H7 (cell line): ENCODE measurements at regions not wholly inside any gene's neighbourhood (a gene's known extent, or its start where the extent isn't known, plus 50 kb on each side); places are given as distances from the start of the nearest gene placed in this dataset.

Experiments used
- DNase-seq: peaks from one replicate; pipeline ENCODE4 v3.0.0; 2012
- H3K27me3 ChIP-seq: 2 replicates; pipeline ENCODE4 v1.6.0; 2011; ENCODE audit warnings: mild to moderate bottlenecking, low read length; ENCODE audit not compliant: control insufficient read depth, insufficient read depth
- H3K36me3 ChIP-seq: replicated peaks from 2 replicates; pipeline ENCODE4 v1.5.1; 2011; ENCODE audit warnings: low read length; ENCODE audit not compliant: control insufficient read depth, insufficient read depth
- H3K4me3 ChIP-seq: 2 replicates; pipeline ENCODE4 v1.5.1; 2011; ENCODE audit warnings: low read depth, mild to moderate bottlenecking, control low read depth, low read length, moderate library complexity; ENCODE audit not compliant: insufficient read depth

DNA sequence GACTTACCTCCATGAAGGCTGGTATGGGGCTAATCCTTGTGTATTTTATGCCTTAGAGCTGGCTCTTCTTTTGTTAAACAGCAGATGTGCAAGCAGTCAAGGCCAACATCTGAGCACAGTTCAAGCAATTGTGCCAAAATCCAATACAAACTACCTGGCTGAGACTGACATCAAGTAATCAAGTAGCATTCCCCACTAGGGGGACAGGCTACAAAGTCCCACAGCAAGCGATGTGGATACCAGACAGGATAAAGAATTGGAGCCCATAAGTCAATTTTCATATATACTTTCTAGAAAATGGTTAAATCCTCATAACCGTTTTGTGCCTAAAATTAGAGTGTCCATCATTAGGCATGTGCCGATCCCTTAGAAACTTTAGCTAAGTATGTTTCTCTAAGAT lies 675.8 kb downstream of the DIAPH3 start:
- Histone ChIP-seq H3K4me3 (no peak overlapping the region), H3K36me3 (no peaks in the 10 kb centered on the region), H3K27me3 (no peaks in the 10 kb centered on the region)
- peak; percentile 20 for DNase-seq

DNA sequence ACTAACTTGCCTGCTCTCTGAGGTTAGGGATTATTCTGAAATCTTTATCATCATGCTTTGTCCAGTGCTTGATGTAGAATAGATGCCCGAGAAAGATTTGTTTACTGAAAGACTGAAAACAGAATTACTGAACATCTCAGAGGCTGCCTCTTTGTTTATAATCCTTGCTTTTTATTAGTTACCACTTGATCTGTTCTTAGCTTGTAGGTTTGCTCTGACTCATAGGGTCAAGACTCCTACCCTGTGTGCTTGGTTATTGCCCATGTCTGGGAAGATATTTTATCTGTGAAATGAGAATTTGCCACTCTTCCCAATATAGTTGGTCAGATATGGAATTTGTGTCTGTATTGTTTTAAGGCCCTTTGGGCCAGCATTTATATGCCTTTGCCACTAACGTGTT lies 675.3 kb downstream of the DIAPH3 start:
- no peak overlapping the region for H3K4me3 ChIP-seq
- H3K27me3 ChIP-seq, result no peaks in the 10 kb centered on the region
- DNase-seq, result no peak
- no peaks in the 10 kb centered on the region for H3K36me3 ChIP-seq

DNA sequence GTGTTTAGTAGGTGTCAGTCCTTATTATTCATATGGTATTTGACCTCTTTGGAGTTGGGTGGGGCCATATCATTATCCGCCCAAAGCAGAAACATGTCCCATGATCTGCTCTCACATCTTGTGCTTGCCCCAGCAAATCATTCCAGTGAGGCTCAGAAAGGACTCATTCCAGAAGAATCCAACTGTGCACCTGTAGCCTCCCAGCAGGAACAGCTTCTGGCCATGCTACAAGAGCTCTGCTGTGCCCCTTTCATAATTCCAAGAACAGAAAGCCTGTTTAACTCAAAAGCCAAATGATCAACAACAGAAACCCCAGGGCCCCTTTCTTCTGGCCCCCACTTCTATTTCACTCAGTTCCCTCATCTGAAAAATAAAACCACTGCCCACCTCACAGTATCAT lies 673.1 kb downstream of the DIAPH3 start:
- H3K27me3 ChIP-seq, result no peaks in the 10 kb centered on the region
- H3K36me3 ChIP-seq, result no peaks in the 10 kb centered on the region
- no peak for DNase-seq
- H3K4me3 ChIP-seq, result no peak overlapping the region

DNA sequence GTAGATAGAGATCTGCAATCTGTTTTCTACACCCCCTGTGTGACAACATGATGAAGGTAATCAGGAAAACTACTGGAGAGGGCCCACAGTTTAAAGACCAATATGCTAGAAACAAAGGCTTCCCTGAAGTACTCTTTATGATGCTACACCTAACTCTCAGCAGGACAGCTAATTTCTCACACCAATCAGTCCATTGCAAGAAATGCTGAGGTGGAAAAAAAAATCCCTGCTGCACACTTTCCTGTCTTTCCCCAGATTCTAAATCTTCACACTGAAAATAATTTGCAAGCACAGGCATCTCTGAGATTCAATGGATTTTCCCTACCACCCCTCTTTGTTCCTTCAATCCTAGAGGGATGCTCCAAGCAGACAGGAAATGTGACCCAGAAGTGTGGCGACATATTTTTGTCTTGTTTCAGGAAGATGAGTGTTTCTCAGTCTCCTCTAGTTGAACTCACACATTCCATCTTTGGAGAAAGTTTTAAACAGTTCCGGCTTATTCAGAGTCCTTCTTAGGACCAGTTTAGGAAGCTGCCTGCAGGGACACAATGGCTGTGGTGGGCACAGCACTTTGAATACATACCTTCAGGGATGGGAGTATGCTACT lies 671.6 kb downstream of the DIAPH3 start:
- H3K27me3 ChIP-seq, result no peaks in the 10 kb centered on the region
- DNase-seq, result no peak
- no peak overlapping the region for H3K4me3 ChIP-seq
- no peaks in the 10 kb centered on the region for H3K36me3 ChIP-seq

DNA sequence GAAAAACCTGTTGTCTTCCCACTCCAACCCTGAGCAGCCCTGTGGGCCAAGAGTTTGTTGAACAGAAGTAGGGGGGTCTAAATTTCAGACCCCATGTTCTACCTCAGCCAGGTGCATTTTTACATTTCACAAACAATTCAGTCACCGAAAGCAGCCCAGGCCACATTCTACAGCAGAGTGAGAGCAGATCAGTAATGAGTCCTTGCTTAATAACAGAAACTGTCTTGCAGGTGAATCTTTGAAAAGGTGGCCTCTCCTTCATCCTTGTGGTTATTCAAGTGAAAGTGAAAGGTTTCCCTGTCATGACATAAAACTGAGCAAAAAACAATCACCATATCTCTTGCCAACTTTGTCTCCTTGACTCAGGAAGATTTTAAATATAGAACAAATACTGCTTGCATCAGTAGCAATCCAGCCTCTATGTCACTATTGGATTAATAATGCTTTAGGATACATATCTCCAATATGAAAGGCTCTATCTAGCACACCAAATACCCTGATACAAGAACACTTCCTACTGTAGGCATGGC lies 670.2 kb downstream of the DIAPH3 start:
- no peak for DNase-seq
- H3K27me3 ChIP-seq, result no peaks in the 10 kb centered on the region
- H3K4me3 ChIP-seq, result no peak overlapping the region
- H3K36me3 ChIP-seq, result no peaks in the 10 kb centered on the region

DNA sequence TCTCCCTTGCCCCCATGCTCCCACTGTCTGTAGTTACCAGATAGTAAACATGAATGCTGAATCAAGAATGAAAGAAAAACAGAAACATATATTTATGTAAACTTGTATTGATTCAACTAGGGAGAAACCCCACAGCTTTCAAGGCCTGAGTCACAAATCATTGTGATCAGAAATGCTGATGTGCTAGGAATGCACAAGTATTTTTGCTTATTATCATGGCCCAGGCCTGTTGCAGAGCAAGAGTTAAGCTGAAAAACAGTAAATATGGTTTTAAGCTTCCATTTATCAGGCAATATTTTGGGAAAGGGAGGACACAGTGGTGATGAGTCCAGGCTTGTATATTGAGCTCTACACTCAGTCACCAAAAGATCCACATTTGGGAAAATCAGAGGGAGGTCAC lies 669.6 kb downstream of the DIAPH3 start:
- Histone ChIP-seq H3K4me3 (no peak overlapping the region), H3K36me3 (no peaks in the 10 kb centered on the region), H3K27me3 (no peaks in the 10 kb centered on the region)
- DNase-seq, result no peak

DNA sequence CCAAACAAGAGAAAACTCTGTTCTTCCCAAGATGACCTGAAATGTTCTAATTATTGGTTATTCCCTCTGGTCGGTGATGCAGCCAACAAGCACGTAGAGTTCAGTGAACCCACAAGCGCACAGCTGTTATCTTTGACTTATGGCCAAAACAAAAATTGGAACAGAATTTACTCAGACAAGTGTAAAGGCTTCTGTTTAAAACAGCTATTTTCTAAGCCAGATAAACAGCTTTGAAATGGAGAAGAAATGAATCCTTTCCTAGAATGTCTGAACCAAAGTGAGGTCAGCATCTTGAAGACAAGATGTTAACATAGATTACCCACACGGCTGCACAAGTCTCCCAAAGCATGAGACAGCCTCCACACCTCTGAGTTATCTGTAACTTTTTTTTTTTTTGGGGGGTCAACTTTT lies 669.2 kb downstream of the DIAPH3 start:
- Histone ChIP-seq H3K36me3 (no peaks in the 10 kb centered on the region), H3K4me3 (no peak overlapping the region)
- no peak for DNase-seq

DNA sequence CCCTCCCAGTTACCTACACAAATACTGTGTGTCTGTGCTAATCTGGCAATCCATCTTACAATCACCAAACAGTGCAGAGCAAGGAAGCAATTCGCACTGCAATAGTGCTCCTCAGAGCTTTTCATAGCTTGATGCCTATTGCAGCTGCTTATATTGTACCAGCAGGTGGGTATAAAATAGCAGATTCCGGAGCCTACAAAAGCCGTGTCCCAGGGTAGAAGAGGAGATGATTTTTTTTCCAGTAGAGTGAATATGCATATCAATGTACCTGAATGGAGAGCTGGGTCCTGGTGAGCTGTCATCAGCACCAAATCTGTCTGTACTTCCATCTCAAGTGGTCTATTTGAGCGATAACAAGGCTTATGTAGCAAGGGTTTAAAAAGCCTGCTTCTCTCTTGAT lies 668.4 kb downstream of the DIAPH3 start:
- DNase-seq, result no peak
- Histone ChIP-seq H3K27me3 (no peaks in the 10 kb centered on the region), H3K4me3 (no peak overlapping the region), H3K36me3 (no peaks in the 10 kb centered on the region)

More for the DNA sequence above, 669.2 kb downstream of the DIAPH3 start:
- no peaks in the 10 kb centered on the region for H3K27me3 ChIP-seq

DNA sequence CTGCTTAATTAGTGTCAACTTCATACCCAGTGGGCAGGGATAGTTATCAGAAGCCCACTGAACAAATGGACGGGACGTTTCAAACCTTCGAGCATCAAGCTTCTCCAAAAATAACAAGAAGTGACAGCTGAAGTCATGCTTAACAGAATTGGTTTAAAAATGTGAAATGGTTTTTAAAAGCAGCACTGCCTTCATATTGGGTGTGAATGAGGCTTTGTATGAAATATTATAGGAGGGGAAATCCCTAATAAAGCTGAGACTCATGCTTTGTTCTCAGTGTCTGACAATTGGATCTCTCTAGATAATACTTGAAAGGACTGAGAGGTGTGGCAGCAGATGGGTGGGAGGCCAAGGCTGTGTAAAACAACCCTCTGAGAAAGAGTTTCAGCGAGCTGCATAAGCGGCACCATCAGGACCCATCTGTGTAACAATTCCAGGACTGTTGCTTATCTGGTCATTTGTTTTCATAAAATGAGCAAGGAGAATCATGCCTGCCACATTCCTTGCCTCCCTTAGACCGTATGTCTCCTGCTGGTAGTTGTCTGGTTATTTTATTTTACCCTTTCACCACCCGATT lies 667.7 kb downstream of the DIAPH3 start:
- no peaks in the 10 kb centered on the region for H3K27me3 ChIP-seq
- DNase-seq, result no peak
- H3K36me3 ChIP-seq, result no peaks in the 10 kb centered on the region

DNA sequence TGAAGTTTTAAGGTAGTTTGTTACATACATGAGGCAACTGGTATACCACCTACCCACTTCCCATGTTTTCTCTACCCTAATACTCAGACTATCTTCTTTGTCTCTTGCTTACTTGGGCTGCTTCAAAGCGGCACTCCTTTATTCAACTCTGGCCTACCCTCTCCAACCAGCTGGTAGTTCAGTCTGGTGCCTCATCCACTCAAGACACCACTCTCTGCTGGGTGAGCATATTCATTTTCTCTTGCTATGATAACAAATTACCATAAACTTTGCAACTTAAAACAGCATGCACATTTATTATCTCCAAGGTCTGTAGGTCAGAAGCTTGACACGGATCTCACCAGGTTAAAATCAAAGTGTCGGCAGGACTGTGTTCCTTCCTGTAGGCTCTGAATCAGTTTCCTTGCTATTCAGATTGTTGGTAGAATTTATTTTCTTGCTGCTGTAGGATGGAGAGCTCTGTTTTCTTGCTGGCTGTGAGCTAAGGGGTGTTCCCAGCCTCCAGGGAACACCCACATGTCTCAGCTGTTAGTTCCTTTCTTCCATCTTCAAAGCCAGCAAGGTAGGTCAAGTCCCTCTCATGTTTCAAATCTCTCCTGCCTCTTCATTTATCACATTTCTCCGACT lies 666.0 kb downstream of the DIAPH3 start:
- no peak overlapping the region for H3K4me3 ChIP-seq
- H3K27me3 ChIP-seq, result no peaks in the 10 kb centered on the region
- DNase-seq, result no peak
- H3K36me3 ChIP-seq, result no peaks in the 10 kb centered on the region

More for the DNA sequence above, 667.7 kb downstream of the DIAPH3 start:
- H3K4me3 ChIP-seq, result no peak overlapping the region

DNA sequence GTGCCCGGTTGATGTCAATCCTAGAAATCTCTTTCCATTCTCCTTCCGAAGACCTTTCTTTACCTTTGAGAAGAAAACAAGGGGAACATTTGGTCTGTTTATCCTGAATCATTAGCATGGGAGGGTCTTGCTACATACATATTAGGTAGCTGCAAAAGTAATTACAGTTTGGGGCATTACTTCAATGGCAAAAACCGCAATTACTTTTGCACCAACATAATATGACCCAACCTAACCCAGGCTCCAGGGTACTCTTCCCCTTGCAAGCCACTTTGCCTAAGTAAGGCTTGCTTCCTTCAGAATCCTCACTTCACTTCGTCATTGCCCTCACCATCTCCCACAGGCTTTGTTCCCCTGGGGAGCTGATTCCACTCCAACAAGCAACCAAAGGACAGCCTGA lies 662.7 kb downstream of the DIAPH3 start:
- Histone ChIP-seq H3K4me3 (no peak overlapping the region), H3K27me3 (no peaks in the 10 kb centered on the region), H3K36me3 (no peaks in the 10 kb centered on the region)
- DNase-seq, result no peak

DNA sequence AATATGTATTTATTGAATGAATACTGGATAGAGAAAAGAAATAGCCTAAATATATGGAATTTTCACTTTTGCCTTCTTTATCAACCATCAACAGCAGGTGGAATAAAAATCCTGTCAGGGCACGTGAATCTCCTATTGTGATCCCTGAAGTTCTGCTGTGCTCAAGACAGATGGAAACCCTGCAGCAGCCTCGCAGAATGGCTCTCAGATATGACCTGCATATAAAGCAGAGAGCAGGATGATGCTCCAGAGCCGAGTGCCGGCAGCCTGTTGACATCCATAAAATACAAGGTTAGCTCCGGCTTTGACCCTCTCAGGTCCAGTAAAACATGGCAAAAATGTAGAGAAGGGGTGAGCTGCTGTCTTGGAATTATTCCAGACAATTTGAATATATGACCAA lies 659.3 kb downstream of the DIAPH3 start:
- no peaks in the 10 kb centered on the region for H3K27me3 ChIP-seq
- no peak overlapping the region for H3K4me3 ChIP-seq
- no peaks in the 10 kb centered on the region for H3K36me3 ChIP-seq
- DNase-seq, result no peak

DNA sequence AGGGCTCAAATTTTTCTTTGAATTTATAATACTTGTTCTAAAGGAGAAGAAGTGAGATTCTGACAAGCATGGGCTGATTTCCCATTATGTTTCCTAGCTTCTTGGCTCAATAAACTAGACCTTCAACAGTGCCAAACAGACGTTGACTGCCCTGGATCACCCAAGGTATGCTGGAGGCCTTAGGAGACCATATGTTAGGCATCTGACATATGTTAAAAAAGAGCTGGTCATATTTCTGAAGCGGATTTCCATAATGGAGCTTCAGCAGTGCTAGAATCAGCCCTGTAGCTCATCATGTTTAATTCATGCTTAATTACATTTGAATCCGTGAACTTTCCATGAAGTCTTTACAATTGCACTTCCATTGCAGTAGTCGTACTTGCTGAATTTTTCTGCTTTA lies 653.3 kb downstream of the DIAPH3 start:
- no peaks in the 10 kb centered on the region for H3K27me3 ChIP-seq
- H3K4me3 ChIP-seq, result no peak overlapping the region
- no peaks in the 10 kb centered on the region for H3K36me3 ChIP-seq
- no peak for DNase-seq

DNA sequence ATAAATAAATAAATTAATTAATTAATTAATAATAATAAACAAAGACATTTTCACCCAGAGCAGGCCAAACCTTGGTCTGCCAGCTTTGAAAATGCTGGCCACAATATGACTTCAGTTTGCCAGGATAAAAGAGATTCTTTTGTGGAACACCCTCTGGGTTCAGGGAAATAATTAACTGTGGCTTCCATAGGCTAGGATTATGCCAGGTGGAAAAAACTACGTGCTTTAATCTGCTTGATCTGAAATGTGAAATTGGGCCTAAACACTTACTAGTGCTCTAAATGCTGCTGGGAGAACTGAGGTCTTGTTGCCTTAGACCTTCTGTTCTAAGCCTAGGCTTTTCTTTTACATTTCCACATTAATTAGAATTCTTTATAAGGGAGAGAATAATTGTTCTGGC lies 650.0 kb downstream of the DIAPH3 start:
- no peak for DNase-seq
- Histone ChIP-seq H3K27me3 (no peaks in the 10 kb centered on the region), H3K36me3 (no peaks in the 10 kb centered on the region), H3K4me3 (no peak overlapping the region)

DNA sequence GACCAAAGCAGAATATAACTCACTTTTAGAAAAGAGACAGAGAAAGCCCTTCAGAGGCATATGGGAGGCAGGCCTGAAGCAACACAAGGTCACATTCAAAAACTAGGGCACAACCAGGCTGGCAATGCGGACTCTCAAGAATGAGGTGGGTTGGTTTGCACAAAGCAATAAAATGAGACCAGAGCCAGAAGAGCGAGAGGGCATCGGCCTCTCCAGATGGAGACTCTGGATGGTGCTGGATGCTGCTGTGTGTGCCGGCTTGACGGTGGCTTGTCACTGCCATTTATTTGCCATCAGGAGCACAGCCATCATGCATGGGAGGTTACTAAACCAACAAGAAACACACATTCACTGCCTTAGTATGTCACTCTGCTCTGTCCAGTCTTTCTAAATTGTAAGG lies 649.4 kb downstream of the DIAPH3 start:
- Histone ChIP-seq H3K27me3 (no peaks in the 10 kb centered on the region), H3K36me3 (no peaks in the 10 kb centered on the region), H3K4me3 (no peak overlapping the region)
- no peak for DNase-seq
